ENCODE measurements at regions not wholly inside any gene's neighbourhood (a gene's known extent, or its start where the extent isn't known, plus 50 kb on each side); places are given as distances from the start of the nearest gene placed in this dataset.

DNA sequence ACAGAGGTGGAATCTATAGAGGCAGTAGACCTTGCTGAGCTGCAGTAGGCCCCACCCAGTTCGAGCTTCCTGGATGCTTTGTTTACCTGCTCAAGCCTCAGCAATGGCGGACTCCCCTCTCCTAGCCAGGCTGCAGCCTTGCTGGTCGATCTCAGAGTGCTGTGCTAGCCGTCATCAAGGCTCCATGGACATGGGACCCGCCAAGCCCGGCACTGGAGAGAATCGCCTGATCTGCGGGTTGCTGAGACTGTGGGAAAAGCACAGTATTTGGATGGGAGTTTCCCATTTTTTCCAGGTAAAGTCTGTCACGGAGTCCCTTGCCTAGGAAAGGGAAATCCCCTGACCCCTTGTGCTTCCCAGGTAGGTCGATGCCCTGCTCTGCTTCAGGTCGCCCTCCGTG, 124.8 kb upstream of the KLF8 start:
- TF ChIP-seq, protein P1, sequence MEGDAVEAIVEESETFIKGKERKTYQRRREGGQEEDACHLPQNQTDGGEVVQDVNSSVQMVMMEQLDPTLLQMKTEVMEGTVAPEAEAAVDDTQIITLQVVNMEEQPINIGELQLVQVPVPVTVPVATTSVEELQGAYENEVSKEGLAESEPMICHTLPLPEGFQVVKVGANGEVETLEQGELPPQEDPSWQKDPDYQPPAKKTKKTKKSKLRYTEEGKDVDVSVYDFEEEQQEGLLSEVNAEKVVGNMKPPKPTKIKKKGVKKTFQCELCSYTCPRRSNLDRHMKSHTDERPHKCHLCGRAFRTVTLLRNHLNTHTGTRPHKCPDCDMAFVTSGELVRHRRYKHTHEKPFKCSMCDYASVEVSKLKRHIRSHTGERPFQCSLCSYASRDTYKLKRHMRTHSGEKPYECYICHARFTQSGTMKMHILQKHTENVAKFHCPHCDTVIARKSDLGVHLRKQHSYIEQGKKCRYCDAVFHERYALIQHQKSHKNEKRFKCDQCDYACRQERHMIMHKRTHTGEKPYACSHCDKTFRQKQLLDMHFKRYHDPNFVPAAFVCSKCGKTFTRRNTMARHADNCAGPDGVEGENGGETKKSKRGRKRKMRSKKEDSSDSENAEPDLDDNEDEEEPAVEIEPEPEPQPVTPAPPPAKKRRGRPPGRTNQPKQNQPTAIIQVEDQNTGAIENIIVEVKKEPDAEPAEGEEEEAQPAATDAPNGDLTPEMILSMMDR (IDR thresholded peaks at IDR 0.05): no peak
- TF ChIP-seq POLR2A (IDR thresholded peaks at IDR 0.05): no peak

All from lower leg skin (tissue), 3 donors.